Anterior cingulate cortex (tissue), 58 donors: ENCODE measurements at regions not wholly inside any gene's neighbourhood (a gene's known extent, or its start where the extent isn't known, plus 50 kb on each side); places are given as distances from the start of the nearest gene placed in this dataset.
"Not testable (repeated sequence)": the region's sequence is repeated elsewhere in the genome, so short reads cannot be mapped to it uniquely, and the experiment has no call there.

ENCODE experiments used
- DNase-seq, 58 donors: peaks; one replicate each; lab custom pipeline; 2025; lab: John Stamatoyannopoulos, UW

DNA sequence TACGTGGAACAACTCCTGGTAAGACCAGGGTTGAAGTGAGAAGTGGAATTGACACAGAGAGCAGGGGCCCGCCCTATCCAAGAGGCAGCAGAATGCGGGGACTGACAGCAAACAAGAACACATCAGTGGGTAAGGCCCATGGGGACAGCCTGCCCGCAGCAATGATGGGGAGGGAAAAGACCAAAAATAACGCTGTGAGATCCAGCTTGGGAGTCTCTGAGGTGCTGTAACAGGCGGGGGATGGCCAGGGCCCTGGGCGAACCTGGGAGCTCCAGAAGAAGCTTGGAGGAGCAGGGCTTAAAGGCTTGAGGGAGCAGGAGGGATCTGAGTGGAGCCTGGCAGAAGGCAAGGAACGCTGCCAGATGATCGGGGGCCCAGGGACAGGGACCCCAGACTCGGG lies 173.4 kb downstream of the TMEM200C start:
- no peak for DNase-seq

DNA sequence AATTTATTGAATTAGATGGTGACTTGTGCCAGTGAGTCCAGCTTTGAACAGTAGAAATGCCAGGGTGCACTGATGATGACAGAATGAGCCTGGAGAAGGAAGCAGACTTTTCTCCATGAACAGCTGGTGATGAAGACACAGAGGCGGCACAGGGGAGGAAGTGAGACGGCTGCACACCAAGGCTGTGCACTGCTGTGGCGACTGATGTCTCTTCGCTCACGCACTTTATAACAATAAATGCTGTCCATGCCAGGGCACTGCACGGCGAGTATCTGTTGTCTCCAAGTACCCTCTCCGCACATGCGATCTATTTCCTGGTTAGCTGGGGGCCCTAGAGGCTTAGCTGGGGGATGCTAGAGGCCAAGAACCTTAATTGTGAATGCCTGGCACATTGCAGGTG lies 175.2 kb downstream of the TMEM200C start:
- peak in 8 of 58 donors; percentile 1 to 33 (median 11) for DNase-seq

DNA sequence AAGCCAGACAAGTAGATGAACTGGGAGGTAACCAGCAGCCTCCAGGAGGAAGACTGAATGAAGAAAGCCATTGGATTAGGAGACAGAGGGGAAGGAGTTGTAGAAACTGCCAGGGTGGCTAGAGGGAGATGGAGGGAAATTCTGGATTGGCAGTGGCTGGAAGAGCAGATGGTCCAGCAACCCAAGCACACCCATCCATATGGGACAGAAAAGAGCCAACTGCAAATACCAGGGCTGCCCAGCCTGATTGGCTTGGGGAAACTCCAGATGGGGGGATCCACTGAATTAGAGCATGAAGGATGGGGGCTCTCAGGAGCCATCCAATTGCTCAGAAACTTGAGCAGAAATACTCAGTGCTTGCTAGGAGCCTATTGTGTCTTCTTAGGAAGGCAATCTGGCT lies 173.5 kb upstream of the EPB41L3 start:
- DNase-seq: no peak

DNA sequence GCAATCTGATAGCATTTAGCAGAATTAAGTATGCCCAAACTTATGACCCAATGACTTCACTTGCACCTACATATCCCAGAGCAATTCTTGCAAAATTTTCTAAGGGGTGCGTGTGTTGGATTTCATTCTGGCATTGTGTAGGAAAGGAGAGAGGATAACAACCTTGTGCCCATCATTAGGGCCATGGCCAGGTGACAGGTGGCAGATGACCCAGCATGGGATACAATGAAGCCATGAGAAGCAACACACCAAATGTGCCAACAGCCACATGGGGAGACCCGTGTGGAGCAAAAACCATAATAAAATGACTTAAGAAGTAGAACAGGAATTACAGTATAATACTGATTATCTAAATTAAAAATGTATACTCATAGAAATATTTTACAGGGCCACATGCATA lies 166.9 kb upstream of the EPB41L3 start:
- no peak for DNase-seq

DNA sequence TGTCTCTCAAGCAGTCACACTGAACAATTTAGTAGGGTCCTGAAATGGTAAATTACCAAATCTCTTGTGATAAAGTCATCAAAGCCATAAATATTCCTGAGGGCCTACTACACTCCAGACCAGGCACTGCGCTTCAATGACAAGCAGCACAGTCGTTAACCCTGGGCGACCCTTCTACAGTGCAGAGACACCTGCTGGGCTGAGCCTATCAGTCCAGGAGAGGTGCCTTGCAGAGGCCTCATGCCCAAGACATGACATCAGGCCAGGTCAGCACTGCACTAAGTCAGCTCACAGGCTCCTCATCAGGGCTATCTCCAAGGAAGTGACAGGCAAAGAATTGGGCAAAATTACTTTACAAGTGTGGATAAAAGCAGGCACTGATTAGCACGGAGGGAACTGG lies 166.4 kb upstream of the EPB41L3 start:
- DNase-seq: no peak

DNA sequence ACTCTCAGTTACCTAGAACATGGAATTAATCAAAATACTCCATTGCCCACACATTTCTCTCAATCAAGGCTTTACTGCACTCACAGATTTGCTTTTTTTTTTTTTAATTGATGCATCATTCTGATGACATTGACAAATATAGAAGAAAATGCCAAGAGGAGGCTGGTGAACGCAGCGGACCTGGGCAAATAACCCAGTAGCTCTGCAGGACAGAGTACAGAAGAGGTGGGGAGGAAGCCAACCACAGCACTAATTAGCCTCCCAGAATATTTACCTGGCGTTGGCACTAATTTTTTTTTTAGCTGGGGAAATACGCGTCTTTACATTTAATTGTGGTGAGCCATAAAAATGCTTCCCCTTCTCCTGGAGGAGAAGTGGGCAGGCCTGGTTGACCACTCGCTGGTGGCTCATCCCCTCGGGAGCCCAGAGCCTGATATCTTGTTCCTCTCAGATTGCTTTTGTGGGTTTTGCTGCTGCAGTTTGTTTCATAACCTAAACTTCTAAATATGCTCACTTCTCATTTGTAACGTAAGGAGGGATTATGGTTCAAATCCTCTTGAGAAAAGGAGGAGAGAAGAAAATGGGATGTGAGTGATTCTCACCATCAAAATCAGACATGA lies 165.8 kb upstream of the EPB41L3 start:
- DNase-seq: no peak

DNA sequence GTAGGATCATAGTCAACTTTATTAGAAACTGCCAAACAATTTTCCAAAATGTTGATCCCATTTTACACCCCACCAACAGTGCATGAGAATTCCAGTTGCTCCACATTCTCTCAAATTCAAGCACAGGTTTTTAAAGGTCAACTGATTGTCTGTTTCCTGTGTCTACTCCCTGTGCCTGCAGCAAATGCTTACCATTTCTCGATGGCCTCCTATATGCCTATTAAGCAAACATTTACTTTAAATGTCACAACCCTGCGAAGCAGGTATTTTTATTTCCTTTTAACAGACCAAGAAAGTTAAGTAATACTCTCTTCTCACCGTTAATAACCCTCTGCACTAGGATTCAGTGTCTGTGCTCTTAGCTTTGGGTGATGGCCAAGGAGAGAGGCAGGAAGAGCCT lies 163.8 kb upstream of the EPB41L3 start:
- DNase-seq: no peak

DNA sequence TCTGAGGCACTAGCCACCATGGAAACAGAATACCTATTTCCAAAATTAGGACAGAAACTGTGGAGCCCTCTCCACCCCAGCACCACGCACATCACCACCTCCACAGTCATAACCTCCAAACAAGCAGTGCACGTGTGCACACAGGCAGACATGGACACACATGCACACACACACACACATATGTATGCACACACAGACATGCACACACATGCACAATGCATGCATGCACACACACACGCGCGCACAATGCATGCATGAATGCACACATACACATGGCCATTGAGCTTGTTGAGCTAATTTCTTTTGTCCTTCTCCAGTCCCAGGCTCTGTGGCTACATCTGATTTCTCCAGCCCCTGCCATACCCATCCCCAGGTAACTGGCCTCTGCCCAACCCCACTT lies 161.6 kb upstream of the EPB41L3 start:
- no peak for DNase-seq

DNA sequence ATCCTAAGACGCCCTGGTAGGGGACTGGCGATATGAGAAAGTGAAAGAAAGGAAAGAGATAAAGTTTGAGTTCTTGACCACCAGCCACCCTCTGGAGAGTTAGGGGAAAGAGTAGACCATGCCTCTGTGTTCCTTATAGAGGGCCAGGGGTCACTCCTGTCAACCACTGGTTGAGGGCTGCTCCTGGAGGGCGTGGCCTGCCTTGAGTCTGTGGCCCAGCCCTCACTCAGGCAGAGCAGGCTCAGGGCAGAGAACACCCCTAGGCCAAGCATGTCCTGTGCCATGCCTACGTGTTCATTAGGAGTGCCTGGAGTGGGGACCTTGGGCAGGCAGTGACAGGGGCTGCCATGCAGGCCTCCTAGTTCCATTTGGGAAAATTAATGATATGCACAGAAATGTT lies 161.1 kb upstream of the EPB41L3 start:
- DNase-seq: no peak

DNA sequence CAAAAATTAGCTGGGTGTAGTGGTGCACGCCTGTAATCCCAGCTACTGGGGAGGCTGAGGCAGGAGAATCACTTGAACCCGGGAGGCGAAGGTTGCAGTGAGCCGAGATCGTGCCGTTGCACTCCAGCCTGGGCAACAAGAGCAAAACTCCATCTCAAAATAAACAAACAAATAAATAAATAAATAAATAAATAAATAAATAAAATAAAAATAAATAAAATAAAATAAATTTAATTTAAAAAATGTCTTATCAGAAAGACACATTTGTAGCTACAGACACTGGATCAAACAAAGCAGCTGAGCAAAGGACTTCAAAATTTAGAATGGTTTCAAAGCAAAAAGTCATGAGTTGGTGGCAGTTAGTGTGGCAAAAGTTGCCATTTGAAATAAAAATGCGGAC lies 158.2 kb upstream of the EPB41L3 start:
- DNase-seq: not testable (repeated sequence)

DNA sequence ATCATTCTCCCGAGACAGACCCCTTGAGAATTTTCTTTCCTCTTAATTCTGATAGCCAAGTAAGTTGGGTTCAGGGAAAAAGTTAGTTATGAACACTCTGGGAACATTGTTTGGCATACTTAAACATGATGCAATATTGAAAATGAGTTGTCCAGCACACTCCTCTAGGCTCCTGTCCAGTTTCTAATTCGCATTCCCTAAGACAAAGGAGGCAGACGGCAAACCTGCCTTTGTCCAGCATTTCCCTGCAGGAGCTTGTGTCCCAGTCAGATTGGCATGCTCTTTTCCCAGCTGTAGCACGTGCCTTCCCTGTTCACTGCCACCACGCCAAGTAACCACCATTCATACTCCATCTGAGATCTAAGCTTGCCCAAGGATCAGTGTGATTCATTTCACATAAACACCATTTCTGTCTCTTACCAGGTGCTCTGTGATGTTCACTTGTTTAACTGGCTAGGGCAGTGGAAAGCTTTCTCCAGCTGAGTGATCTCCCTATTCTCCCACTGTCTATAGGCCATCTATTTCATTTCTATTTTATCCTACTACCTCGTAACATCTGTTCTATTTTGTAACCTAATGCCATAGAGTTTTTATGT lies 150.0 kb upstream of the EPB41L3 start:
- peak in 1 of 58 donors; percentile 2 for DNase-seq

DNA sequence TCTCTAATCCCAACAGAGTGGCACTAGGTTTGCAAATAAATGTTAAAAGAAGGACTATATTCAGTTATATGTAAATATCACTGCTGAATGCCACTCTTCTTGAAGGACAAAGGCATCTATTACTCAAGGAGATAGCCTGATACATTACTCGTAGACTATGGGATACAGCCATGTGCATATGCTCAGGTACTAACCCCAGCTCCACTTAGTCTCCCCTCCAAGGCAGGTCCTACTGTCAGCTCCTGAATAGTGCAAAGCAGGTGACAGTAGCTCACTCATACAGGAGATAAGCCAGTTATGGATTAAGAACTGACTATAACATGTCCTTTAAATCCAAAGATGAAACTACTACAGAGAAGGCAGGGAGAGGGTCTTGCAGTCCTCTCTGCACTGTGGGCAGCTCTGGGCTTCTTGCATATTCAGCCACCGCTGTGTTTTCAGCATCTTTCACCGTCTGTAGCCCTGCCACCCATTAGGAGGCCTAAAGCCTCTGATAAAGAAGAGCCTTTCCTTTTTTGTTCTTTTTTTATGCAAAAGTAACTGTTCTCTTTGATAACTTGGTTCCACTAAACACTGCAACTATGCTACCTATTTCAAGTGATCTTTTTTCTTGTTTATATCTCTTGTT lies 135.1 kb upstream of the EPB41L3 start:
- DNase-seq: no peak

DNA sequence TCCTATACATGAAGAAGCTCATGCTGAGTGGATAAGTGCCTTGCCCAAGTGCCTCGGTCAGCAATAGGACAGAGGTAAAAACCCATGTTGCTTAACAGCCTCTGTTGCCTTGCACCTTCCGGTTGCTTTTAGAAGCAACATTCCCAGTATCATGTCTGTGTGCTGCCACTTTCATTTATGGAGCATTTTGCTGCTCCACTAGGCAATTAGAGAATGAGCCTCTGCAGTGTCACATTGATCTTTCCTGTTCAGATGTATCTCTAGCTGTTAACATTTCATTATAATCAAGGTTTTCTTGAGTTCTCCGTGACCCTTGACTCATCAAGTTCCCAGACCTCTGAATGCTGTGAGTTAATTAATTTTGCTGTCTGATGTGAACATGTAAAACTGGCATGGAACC lies 134.5 kb upstream of the EPB41L3 start:
- DNase-seq: no peak

DNA sequence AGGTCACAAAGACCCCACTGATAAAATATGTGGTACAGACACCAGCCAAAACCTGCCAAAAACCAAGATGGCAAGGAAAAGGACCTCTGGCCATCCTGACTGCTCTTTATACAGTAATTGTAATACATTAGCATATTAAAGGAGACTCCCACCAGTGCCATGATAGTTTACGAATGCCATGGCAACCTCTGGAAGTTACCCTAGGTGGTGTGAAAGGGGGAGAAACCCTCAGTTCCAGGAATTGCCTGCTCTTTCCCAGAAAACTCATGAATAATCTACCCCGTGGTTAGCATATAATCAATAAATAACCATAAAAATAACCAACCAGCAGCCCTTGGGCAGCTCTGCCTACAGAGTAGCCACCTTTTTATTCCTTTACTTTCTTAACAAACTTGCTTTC lies 129.8 kb upstream of the EPB41L3 start:
- DNase-seq: no peak

DNA sequence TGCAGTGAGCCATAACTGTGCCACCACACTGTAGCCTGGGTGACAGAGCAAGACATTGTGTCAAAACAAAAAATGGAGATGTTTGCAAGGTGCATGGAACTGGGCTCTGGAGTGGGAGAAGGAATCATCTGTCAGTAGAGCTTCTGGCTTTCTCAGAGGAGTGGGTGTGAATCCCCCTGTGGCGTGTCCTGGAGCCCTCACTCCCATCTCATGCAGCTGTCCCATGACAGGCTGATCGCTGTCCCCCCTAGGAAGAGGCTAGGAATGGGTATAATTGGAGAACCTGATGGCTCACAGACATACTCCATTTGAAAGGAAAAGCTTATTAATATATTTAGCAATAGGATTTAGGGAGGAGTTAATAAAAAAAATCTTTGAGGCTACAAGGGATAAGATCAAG lies 125.8 kb upstream of the EPB41L3 start:
- no peak for DNase-seq

DNA sequence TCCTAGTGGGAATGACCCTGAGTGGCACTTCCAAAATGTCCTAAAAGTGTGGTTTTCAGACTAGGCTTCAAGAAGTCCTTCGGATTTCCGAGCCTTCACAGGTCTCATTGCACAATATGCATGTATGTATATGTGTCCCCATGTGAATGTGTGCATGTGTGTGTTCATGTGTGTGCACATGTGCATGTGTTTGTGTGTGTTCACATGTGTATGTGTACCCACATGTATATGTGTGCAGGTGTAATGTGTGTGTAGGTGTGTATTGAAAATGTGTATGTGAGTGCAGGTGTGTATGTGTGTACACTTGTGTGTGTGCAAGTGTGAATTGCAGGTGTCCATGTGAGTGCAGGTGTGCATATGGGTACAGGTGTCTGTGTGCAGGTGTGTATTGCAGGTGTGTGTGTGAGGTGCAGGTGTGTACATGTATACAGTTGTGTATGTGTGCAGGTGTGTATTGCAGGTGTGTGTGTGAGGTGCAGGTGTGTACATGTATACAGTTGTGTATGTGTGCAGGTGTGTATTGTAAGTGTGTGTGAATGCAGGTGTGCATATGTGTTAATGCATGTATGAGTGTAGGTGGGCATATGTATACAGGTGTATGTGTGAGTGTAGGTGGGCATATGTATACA lies 124.4 kb upstream of the EPB41L3 start:
- DNase-seq: no peak

DNA sequence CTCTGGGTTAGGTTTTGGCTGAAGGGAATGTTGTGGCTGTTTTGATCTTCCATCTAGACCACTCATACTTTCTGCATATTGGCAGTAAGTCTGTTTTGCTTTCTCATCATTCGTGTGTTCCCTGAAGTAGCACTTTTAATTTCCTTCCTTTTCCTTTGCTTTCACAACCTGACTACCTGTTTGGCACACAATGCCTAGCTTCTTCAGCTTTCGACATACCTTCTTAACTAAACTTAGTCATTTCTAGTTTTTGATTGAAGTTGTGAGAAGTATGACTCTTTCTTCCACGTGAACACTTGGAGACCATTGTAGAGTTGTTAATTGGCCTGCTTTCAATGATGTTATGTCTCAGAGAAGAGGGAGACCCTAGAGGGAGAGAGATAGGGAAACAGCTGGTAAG lies 123.6 kb upstream of the EPB41L3 start:
- DNase-seq: no peak

DNA sequence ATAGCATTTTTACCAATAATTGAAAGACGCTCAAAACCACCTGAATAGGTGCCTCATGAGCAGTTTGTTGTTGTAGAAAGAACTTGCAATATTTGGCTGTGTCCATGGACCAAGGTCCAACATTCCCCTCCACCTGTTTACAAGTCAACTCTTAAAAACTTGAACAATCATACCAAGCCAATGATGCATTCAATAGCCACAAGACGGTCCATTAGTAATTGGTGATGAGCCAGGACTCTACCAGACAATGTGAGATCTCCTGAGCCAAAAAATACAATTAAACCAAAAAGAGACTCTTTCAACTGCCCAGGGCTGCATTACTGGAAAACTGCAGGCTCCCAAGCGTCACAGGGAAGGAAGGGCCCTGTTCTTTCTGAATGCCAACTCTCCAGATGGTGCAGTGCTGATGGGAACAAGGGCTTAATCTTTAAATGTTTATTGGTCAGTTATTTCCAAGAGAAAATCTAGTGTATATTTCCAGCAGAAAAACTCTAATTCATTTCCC lies 118.8 kb upstream of the EPB41L3 start:
- no peak for DNase-seq

DNA sequence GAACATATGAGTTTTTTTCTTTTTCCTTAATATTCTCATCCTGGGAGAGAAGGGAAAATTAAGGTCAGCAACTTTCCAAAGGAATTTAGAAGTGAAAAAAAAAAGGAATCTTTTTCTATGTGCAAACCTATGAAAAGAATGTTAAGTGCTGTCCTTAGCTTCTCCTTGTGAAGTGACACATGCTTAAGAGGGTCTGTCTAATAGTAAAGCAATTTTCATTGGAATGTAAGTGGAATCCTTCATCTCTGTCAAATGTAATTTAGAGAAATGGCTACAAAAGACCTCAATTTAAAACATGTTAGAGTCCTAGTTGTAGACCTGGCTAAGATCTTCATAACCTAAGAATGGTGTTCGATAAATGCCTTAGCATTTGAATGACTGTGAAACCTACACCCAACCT lies 117.4 kb upstream of the EPB41L3 start:
- no peak for DNase-seq

DNA sequence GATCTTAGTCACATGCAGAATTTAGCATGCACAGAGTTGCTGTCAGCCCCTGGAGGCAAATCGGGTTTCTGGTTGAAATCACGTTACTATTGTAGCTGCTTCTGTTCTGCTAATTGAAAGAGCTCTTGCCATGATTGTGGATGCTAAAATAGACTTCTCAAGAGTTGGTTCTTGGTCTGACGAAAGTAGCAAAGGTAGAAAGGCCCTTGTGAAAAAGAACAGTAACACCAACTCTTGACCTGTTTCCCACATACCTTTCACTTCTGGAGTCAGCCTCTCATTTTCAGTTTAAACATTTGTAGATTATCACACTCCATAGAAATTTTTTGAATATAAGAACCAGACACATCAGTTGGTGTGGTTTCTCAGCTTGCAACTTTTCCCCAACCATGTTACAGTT lies 110.0 kb upstream of the EPB41L3 start:
- DNase-seq: no peak

DNA sequence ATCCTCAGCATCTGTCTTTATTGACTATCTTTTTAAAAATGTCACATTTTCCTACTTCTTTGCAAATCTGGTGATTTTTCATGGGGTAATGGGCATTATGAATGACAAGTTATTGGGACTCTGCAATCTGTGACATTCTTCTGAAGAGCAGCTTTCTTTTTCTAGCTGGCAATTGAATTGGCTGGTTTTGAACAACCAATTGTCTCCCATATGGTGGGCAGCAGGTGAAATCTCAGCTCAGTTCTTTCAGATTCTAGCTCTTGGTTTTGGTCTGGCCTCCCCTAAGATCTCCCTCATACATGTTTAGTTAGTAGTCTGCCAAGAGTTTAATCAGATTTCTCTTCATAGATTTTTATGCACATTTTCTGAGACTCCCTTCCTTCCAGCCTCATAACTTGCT lies 107.9 kb upstream of the EPB41L3 start:
- DNase-seq: no peak

DNA sequence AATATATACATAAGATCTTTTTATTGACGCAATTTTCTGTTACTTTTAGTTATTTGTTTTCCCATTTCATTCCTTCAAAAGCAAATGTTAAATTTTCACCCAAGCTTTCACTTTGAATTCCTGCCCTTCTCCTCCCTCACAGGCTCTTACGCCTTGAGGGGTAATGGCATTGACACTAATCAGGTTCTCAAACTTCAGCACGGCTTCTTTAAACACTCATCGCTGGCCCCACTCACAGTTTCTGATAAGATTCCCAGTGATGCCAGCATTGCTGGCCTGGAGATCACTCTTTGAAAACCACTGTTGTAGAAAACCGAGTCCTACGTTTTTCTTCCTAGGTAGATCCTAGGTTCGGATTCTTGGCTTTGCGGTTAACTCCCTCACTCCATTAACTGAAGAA lies 105.6 kb upstream of the EPB41L3 start:
- DNase-seq: no peak
